HepG2 (cell line): ENCODE measurements at regions not wholly inside any gene's neighbourhood (a gene's known extent, or its start where the extent isn't known, plus 50 kb on each side); places are given as distances from the start of the nearest gene placed in this dataset.

Experiments
- ATAC-seq: fragments of 200-7000 bp; cut with Tn5 transposase; 3 replicates; pipeline ENCODE4 v1.9.1; 2020; ENCODE audit warnings: mild to moderate bottlenecking, moderate library complexity
- BruUV-seq: library from RNA; stranded (reverse); fragments of 400-500 nt; replicated peaks from 2 replicates; lab custom pipeline; 2021; lab: Mats Ljungman, UMichigan
- CTCF ChIA-PET: fragments of 300-600 bp; formaldehyde crosslinking; extraction: SDS; loops from one replicate; lab custom pipeline; 2021; ENCODE audit warnings: low total read pairs, inconsistent platforms, low intra/inter-chr PET ratio; lab: Yijun Ruan, JAX
- POLR2A ChIA-PET: fragments of 350-600 bp; sonication (Branson Sonifier 250); formaldehyde crosslinking; loops from one replicate; lab custom pipeline; 2020; ENCODE audit warnings: antibody characterized with exemption, inconsistent platforms; lab: Yijun Ruan, JAX
- DNase-seq: peaks from one replicate; pipeline ENCODE4 v3.0.0-alpha.2; 2015; ENCODE audit warnings: low spot score
- FAIRE-seq: peaks from 3 replicates; lab custom pipeline; 2011; peaks lifted over from hg19 to GRCh38; lab: Jason Lieb, UNC
- H2AFZ ChIP-seq: one replicate; pipeline ENCODE4 v1.6.1; 2011; ENCODE audit warnings: low read length, inconsistent platforms
- H3K27ac ChIP-seq: fragments of 300-600 bp; 3 replicates; pipeline ENCODE4 v1.8.0; 2011; ENCODE audit warnings: mixed run types, mild to moderate bottlenecking, mixed read lengths, low read length, inconsistent platforms; ENCODE audit not compliant: insufficient read depth; ENCODE audit errors: extremely low read length
- H3K27me3 ChIP-seq, 2 experiments: fragments of 200-600 bp in 1 of 2; 2 replicates in 1 of 2; 3 replicates in 1 of 2; pipeline versions ENCODE4 v1.6.0 to v1.8.0; 2011; ENCODE audit warnings: low read length in 2 of 2, mild to moderate bottlenecking in 2 of 2, moderate library complexity in 2 of 2, inconsistent platforms in 1 of 2; ENCODE audit not compliant: insufficient read depth in 2 of 2, control insufficient read depth in 1 of 2
- H3K36me3 ChIP-seq, 2 experiments: fragments of 200-600 bp in 1 of 2; replicated peaks in 1 of 2; 2 replicates in 1 of 2; 3 replicates in 1 of 2; pipeline versions ENCODE4 v1.5.1 to v1.8.0; 2011; ENCODE audit warnings: low read length in 2 of 2, inconsistent platforms in 1 of 2; ENCODE audit not compliant: insufficient read depth in 2 of 2, control insufficient read depth in 1 of 2
- H3K4me1 ChIP-seq: 2 replicates; pipeline ENCODE4 v1.5.1; 2012; ENCODE audit warnings: low read length, inconsistent platforms; ENCODE audit not compliant: insufficient read depth
- H3K4me2 ChIP-seq: 2 replicates; pipeline ENCODE4 v1.6.0; 2011; ENCODE audit warnings: low read depth, low read length, inconsistent platforms
- H3K4me3 ChIP-seq, 3 experiments: fragments of 200-600 bp in 1 of 3; sonication (generic), shearing (Covaris generic) in 1 of 3; replicated peaks in 1 of 3; 2 replicates each; pipeline ENCODE4 v1.5.1; 2011 to 2016; ENCODE audit warnings: low read length in 3 of 3, inconsistent platforms in 2 of 3, low read depth in 2 of 3, mild to moderate bottlenecking in 2 of 3, control low read depth in 1 of 3, mixed read lengths in 1 of 3; ENCODE audit not compliant: insufficient read depth in 1 of 3
- H3K79me2 ChIP-seq: one replicate; pipeline ENCODE4 v1.6.1; 2011; ENCODE audit warnings: low read length, inconsistent platforms; ENCODE audit not compliant: insufficient read depth
- H3K9ac ChIP-seq: 2 replicates; pipeline ENCODE4 v1.6.0; 2011; ENCODE audit warnings: mild to moderate bottlenecking, low read depth, low read length, inconsistent platforms; ENCODE audit not compliant: insufficient read depth
- H3K9me3 ChIP-seq: 2 replicates; pipeline ENCODE4 v1.5.1; 2012; ENCODE audit warnings: mild to moderate bottlenecking, low read length
- H4K20me1 ChIP-seq: 2 replicates; pipeline ENCODE4 v1.6.0; 2011; ENCODE audit warnings: inconsistent platforms, mild to moderate bottlenecking, low read length, moderate library complexity; ENCODE audit not compliant: insufficient read depth
- HIVEP1 ChIP-seq: sonication (generic); formaldehyde crosslinking; IDR thresholded peaks from 2 replicates; pipeline ENCODE4 v1.4.0; 2020; ENCODE audit warnings: mild to moderate bottlenecking, missing genetic modification reagents
- HNF4G ChIP-seq, 2 experiments: sonication (generic) in 1 of 2; formaldehyde crosslinking in 1 of 2; IDR thresholded peaks; 2 replicates each; pipeline versions ENCODE4 v1.4.0 to v1.6.1; 2011 to 2020; ENCODE audit warnings: borderline replicate concordance in 2 of 2, low read depth in 2 of 2, mild to moderate bottlenecking in 2 of 2, low read length in 1 of 2, missing genetic modification reagents in 1 of 2, moderate library complexity in 1 of 2
- ZFP36 ChIP-seq: fragments of 150-350 bp; IDR thresholded peaks from 2 replicates; pipeline ENCODE4 v1.6.1; 2018; ENCODE audit warnings: borderline replicate concordance, low read length, low read depth; ENCODE audit not compliant: partially characterized antibody
- ZFP37 ChIP-seq: sonication (generic); formaldehyde crosslinking; IDR thresholded peaks from 2 replicates; pipeline ENCODE4 v1.4.0; 2020; ENCODE audit warnings: missing genetic modification reagents, borderline replicate concordance
- ZMYM2 ChIP-seq: sonication (generic); formaldehyde crosslinking; IDR thresholded peaks from 2 replicates; pipeline ENCODE4 v1.8.0; 2022; ENCODE audit warnings: mild to moderate bottlenecking, missing genetic modification reagents
- ZMYM3 ChIP-seq: sonication (generic); formaldehyde crosslinking; IDR thresholded peaks from 2 replicates; pipeline ENCODE4 v1.5.1; 2020; ENCODE audit warnings: mild to moderate bottlenecking, missing genetic modification reagents
- ZNF230 ChIP-seq: sonication (generic); formaldehyde crosslinking; IDR thresholded peaks from 2 replicates; pipeline ENCODE4 v1.4.0; 2020; ENCODE audit warnings: mild to moderate bottlenecking, missing genetic modification reagents
- ZNF572 ChIP-seq: sonication (generic); formaldehyde crosslinking; IDR thresholded peaks from 2 replicates; pipeline ENCODE4 v1.5.1; 2020; ENCODE audit warnings: mild to moderate bottlenecking, missing genetic modification reagents
- WGBS: methylation state at CpG from one replicate; pipeline ENCODE4 v1.1.6; 2017; ENCODE audit warnings: low lambda C conversion rate; 5-methylcytosine and 5-hydroxymethylcytosine counted together
- in situ Hi-C: cut with HindIII; loops from 2 replicates; pipeline ENCODE4 v1.10.0; 2017; ENCODE audit warnings: low pct_unique_long_range_greater_than_20kb; ENCODE audit not compliant: extremely low pct_ligation_motif_present
- intact Hi-C: fragments of 100-400 bp; cut with micrococcal nuclease; formaldehyde crosslinking; loops from one replicate; pipeline ENCODE4 v1.10.0; 2022; ENCODE audit not compliant: unreplicated experiment
- TF ChIP-seq, protein P1 (sequence below): sonication (generic); formaldehyde crosslinking; IDR thresholded peaks from 2 replicates; pipeline ENCODE4 v1.8.0; 2022; ENCODE audit warnings: missing genetic modification reagents, low read depth, mild to moderate bottlenecking, borderline replicate concordance
- TF ChIP-seq, protein P2 (sequence below): sonication (generic); formaldehyde crosslinking; IDR thresholded peaks from 2 replicates; pipeline ENCODE4 v1.5.1; 2020; ENCODE audit warnings: missing genetic modification reagents, mild to moderate bottlenecking, borderline replicate concordance
- TF ChIP-seq, protein P3 (sequence below): sonication (generic); formaldehyde crosslinking; IDR thresholded peaks from 2 replicates; pipeline ENCODE4 v1.5.0; 2020; ENCODE audit warnings: missing genetic modification reagents, mild to moderate bottlenecking, borderline replicate concordance
- TF ChIP-seq, protein P4 (sequence below): sonication (generic); formaldehyde crosslinking; IDR thresholded peaks from 2 replicates; pipeline ENCODE4 v1.4.0; 2020; ENCODE audit warnings: mild to moderate bottlenecking, missing genetic modification reagents

DNA sequence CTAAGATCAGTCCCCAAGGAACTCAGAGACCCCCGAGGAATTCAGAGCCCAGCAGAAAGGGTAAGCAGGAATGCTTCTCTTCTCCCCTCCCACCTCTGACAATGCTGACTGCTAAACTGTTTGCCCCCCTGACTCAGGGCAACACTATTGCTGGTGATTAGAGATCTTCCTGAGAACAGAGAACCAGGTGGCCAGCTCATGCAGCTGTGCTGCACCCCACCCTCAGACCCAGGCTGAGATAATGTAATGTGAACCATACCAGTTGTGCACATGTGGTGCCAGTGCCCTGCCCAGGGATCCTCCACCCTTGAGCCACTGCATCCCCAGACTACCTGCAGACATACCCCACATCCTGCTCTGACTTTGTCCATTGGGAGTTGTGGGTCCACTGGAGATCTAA, 139.1 kb upstream of the ARG1 start (continued):
- no peak for TF ChIP-seq ZFP36
- TF ChIP-seq, protein P1, sequence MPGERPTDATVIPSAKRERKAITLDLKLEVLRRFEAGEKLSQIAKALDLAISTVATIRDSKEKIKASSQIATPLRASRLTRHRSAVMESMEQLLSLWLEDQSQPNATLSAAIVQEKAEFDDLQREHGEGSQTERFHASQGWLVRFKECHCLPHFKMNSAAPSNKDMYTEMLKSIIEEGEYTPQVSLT, result no peak
- TF ChIP-seq, protein P2, sequence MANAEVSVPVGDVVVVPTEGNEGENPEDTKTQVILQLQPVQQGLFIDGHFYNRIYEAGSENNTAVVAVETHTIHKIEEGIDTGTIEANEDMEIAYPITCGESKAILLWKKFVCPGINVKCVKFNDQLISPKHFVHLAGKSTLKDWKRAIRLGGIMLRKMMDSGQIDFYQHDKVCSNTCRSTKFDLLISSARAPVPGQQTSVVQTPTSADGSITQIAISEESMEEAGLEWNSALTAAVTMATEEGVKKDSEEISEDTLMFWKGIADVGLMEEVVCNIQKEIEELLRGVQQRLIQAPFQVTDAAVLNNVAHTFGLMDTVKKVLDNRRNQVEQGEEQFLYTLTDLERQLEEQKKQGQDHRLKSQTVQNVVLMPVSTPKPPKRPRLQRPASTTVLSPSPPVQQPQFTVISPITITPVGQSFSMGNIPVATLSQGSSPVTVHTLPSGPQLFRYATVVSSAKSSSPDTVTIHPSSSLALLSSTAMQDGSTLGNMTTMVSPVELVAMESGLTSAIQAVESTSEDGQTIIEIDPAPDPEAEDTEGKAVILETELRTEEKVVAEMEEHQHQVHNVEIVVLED (CRISPR knock-in tag), result no peak
- TF ChIP-seq, protein P3, sequence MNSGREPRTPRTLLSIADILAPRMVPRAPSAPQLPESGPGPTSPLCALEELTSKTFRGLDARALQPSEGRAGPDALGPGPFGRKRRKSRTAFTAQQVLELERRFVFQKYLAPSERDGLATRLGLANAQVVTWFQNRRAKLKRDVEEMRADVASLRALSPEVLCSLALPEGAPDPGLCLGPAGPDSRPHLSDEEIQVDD (CRISPR knock-in tag), result no peak

DNA sequence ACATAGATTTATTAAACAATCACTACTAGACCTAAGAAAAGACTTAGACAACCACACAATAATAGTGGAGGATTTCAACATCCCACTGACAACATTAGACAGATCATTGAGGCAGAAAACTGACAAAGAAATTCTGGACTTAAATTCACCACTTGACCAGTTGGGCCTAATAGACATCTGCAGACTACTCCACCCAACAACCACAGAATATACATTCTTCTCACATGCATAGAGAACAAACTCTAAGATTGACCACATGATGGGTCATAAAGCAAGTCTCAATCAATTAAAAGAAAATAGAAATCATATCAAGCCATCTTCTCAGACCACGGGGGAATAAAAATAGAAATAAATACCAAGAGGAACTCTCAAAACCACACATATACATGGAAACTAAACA, 136.7 kb upstream of the ARG1 start:
- Histone ChIP-seq H3K4me2 (no peak overlapping the region), H4K20me1 (no peaks in the 10 kb centered on the region), H3K9ac (no peak overlapping the region), H3K4me3 (no peak overlapping the region), H3K36me3 (no peaks in the 10 kb centered on the region), H3K9me3 (no peaks in the 10 kb centered on the region), H2AFZ (no peak overlapping the region), H3K27ac (no peak overlapping the region), H3K79me2 (no peaks in the 10 kb centered on the region), H3K4me1 (no peaks in the 10 kb centered on the region), H3K27me3 (no peaks in the 10 kb centered on the region; a peak in 2 of 5 replicates)
- CTCF ChIA-PET, result no interaction called here
- in situ Hi-C loops (no loop called here), intact Hi-C loops (no loop called here)
- FAIRE-seq, result no peak
- no peak for ATAC-seq
- BruUV-seq, result no TSS peak
- POLR2A ChIA-PET, result no interaction called here
- 0% methylated on average over 1 of the region's 1 CpG for WGBS
- no peak for DNase-seq
- TF ChIP-seq HIVEP1 (CRISPR knock-in tag) (no peak), ZNF572 (CRISPR knock-in tag) (no peak), ZFP37 (CRISPR knock-in tag) (no peak), ZMYM2 (no peak), ZNF230 (CRISPR knock-in tag) (no peak), ZMYM3 (CRISPR knock-in tag) (no peak), HNF4G (IDR thresholded peaks at IDR 0.05; ENCODE audit: borderline replicate concordance, low read depth, low read length) (no peak), HNF4G (CRISPR knock-in tag; IDR thresholded peaks at IDR 0.05; ENCODE audit: borderline replicate concordance, low read depth) (no peak)
- TF ChIP-seq, protein P4, sequence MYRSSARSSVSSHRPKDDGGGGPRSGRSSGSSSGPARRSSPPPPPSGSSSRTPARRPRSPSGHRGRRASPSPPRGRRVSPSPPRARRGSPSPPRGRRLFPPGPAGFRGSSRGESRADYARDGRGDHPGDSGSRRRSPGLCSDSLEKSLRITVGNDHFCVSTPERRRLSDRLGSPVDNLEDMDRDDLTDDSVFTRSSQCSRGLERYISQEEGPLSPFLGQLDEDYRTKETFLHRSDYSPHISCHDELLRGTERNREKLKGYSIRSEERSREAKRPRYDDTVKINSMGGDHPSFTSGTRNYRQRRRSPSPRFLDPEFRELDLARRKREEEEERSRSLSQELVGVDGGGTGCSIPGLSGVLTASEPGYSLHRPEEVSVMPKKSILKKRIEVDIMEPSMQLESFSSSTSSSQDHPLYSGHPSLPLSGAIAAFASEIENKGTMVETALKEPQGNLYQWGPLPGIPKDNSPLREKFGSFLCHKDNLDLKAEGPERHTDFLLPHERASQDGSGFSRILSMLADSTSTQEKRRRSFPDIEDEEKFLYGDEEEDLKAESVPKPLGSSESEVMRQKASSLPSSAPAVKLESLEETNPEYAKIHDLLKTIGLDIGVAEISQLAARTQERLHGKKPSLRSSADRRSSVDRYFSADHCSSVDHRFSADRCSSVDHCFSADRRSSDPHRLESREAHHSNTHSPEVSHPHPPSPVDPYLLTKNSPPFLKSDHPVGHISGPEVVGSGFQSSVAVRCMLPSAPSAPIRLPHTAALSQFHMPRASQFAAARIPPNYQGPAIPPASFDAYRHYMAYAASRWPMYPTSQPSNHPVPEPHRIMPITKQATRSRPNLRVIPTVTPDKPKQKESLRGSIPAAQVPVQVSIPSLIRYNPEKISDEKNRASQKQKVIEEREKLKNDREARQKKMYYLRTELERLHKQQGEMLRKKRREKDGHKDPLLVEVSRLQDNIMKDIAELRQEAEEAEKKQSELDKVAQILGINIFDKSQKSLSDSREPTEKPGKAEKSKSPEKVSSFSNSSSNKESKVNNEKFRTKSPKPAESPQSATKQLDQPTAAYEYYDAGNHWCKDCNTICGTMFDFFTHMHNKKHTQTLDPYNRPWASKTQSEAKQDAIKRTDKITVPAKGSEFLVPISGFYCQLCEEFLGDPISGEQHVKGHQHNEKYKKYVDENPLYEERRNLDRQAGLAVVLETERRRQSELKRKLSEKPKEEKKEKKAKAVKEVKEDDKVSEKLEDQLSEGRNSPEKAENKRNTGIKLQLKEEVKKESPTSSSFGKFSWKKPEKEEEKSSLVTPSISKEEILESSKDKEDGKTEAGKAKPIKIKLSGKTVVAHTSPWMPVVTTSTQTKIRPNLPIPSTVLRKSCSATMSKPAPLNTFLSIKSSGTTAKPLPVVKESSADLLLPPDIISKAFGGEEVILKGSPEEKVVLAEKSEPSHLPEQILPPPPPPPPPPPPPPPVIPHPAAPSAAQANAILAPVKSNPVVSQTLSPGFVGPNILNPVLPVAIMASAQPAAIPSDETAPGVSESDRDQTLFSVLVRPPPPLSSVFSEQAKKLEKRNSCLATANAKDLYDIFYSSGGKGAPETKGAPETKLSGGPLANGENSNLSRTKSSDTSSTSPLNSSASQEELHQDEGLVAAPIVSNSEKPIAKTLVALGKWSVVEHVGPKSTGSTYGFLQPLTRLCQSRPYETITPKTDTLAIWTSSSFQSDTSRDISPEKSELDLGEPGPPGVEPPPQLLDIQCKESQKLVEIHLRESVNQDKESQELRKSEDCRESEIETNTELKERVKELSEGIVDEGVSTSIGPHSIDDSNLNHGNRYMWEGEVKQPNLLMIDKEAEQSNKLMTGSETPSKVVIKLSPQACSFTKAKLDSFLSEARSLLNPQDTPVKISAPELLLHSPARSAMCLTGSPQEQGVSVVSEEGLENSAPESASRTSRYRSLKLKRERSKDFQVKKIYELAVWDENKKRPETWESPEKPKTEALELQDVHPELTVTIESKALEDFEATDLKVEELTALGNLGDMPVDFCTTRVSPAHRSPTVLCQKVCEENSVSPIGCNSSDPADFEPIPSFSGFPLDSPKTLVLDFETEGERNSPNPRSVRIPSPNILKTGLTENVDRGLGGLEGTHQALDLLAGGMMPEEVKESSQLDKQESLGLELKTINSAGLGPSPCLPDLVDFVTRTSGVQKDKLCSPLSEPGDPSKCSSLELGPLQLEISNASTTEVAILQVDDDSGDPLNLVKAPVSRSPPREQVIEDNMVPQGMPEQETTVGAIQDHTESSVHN (CRISPR knock-in tag), result no peak
